A549 (cell line): ENCODE measurements at regions not wholly inside any gene's neighbourhood (a gene's known extent, or its start where the extent isn't known, plus 50 kb on each side); places are given as distances from the start of the nearest gene placed in this dataset.

Source experiments
- ATAC-seq, 2 experiments: fragments of 200-7000 bp in 1 of 2; fragments of >200 bp in 1 of 2; cut with Nextera tagmentation in 1 of 2; cut with Tn5 transposase in 1 of 2; 3 replicates each; pipeline versions ENCODE4 v1.8.0 to v1.9.1; 2018 to 2020; ENCODE audit warnings: mild to moderate bottlenecking in 1 of 2, moderate library complexity in 1 of 2
- CTCF ChIA-PET: fragments of 300-600 bp; sonication (Branson Sonifier 250); formaldehyde crosslinking; extraction: SDS; loops from one replicate; lab custom pipeline; 2021; ENCODE audit warnings: antibody characterized with exemption, inconsistent platforms; lab: Yijun Ruan, JAX
- POLR2A ChIA-PET: fragments of 350-600 bp; formaldehyde crosslinking; extraction: SDS; loops from one replicate; lab custom pipeline; 2021; ENCODE audit warnings: antibody characterized with exemption, inconsistent platforms; lab: Yijun Ruan, JAX
- DNase-seq, 2 experiments: peaks; one replicate each; pipeline versions ENCODE4 v3.0.0 to v3.0.0-alpha.2; 2011 to 2016; ENCODE audit warnings: low read depth in 1 of 2, low spot score in 1 of 2
- FAIRE-seq: peaks from 2 replicates; lab custom pipeline; 2011; peaks lifted over from hg19 to GRCh38; lab: Jason Lieb, UNC
- H3K27ac ChIP-seq, 2 experiments: fragments of >200 bp; sonication (Bioruptor Twin); formaldehyde crosslinking; 3 replicates each; pipeline ENCODE4 v1.5.1; 2016 to 2017
- H3K4me1 ChIP-seq: fragments of >200 bp; sonication (Bioruptor Twin); formaldehyde crosslinking; 3 replicates; pipeline ENCODE4 v1.6.1; 2016
- H3K4me2 ChIP-seq: fragments of >200 bp; sonication (Bioruptor Twin); formaldehyde crosslinking; 3 replicates; pipeline ENCODE4 v1.6.1; 2016
- H3K4me3 ChIP-seq: fragments of >200 bp; sonication (Bioruptor Twin); formaldehyde crosslinking; 3 replicates; pipeline ENCODE4 v1.5.1; 2016
- H3K9me3 ChIP-seq: fragments of >200 bp; sonication (Bioruptor Twin); formaldehyde crosslinking; 3 replicates; pipeline ENCODE4 v1.6.1; 2016
- ATOH8 ChIP-seq: fragments of 250-450 bp; sonication (Bioruptor Pico); IDR thresholded peaks from 2 replicates; pipeline ENCODE4 v1.5.0; 2020; ENCODE audit warnings: low read depth, mild to moderate bottlenecking, moderate library complexity
- BCL3 ChIP-seq: fragments of >200 bp; sonication (Bioruptor Twin); formaldehyde crosslinking; IDR thresholded peaks from 3 replicates; pipeline ENCODE4 v1.6.1; 2016
- CTCF ChIP-seq: fragments of >200 bp; sonication (Bioruptor Twin); formaldehyde crosslinking; IDR thresholded peaks from 3 replicates; pipeline ENCODE4 v1.5.1; 2016
- EHMT2 ChIP-seq: fragments of 200-600 bp; sonication (generic); IDR thresholded peaks from 2 replicates; pipeline ENCODE4 v1.6.1; 2016; ENCODE audit warnings: antibody characterized with exemption, low read depth, mild to moderate bottlenecking, moderate library complexity
- EP300 ChIP-seq, 2 experiments: fragments of >200 bp; sonication (Bioruptor Twin); formaldehyde crosslinking; IDR thresholded peaks; 2 replicates in 1 of 2; 3 replicates in 1 of 2; pipeline ENCODE4 v1.6.1; 2016 to 2017
- FOSB ChIP-seq: fragments of 250-450 bp; sonication (Bioruptor Pico); IDR thresholded peaks from 2 replicates; pipeline ENCODE4 v1.5.0; 2020; ENCODE audit warnings: mild to moderate bottlenecking, moderate library complexity
- FOXS1 ChIP-seq: fragments of 250-450 bp; sonication (Bioruptor Pico); IDR thresholded peaks from 2 replicates; pipeline ENCODE4 v1.5.0; 2020; ENCODE audit warnings: mild to moderate bottlenecking, moderate library complexity
- HES2 ChIP-seq: fragments of >200 bp; sonication (Bioruptor Twin); formaldehyde crosslinking; IDR thresholded peaks from 2 replicates; pipeline ENCODE4 v1.6.1; 2016
- HMGXB4 ChIP-seq: fragments of 250-450 bp; sonication (Bioruptor Pico); IDR thresholded peaks from 2 replicates; pipeline ENCODE4 v1.5.0; 2021; ENCODE audit warnings: mild to moderate bottlenecking, moderate library complexity, borderline replicate concordance
- HOXB13 ChIP-seq: fragments of 250-450 bp; sonication (Bioruptor Pico); IDR thresholded peaks from 2 replicates; pipeline ENCODE4 v1.5.0; 2020; ENCODE audit warnings: low read depth, mild to moderate bottlenecking, moderate library complexity
- HOXB5 ChIP-seq: fragments of 250-450 bp; sonication (Bioruptor Pico); IDR thresholded peaks from 2 replicates; pipeline ENCODE4 v1.5.0; 2020; ENCODE audit warnings: mild to moderate bottlenecking, moderate library complexity
- JUN ChIP-seq, 2 experiments: fragments of >200 bp; sonication (Bioruptor Twin); formaldehyde crosslinking; IDR thresholded peaks; 2 replicates in 1 of 2; 3 replicates in 1 of 2; pipeline ENCODE4 v1.6.1; 2016 to 2017
- MAFK ChIP-seq: fragments of 450-650 bp; IDR thresholded peaks from 2 replicates; pipeline ENCODE4 v1.6.1; 2014; ENCODE audit not compliant: partially characterized antibody
- MAZ ChIP-seq: fragments of 150-350 bp; IDR thresholded peaks from 2 replicates; pipeline ENCODE4 v1.6.1; 2014; ENCODE audit warnings: antibody characterized with exemption, low read depth, low read length, borderline replicate concordance
- MYC ChIP-seq: IDR thresholded peaks from 2 replicates; pipeline ENCODE4 v1.6.1; 2012; ENCODE audit warnings: mild to moderate bottlenecking, inconsistent platforms, low read length, improper control_type of control experiment, borderline replicate concordance
- POLR2AphosphoS2 ChIP-seq: conservative IDR thresholded peaks from 2 replicates; pipeline ENCODE4 v1.6.1; 2012; ENCODE audit warnings: low read length, improper control_type of control experiment, inconsistent platforms
- RAD21 ChIP-seq, 2 experiments: fragments of >200 bp in 1 of 2; sonication (Bioruptor Twin) in 1 of 2; formaldehyde crosslinking in 1 of 2; IDR thresholded peaks in 1 of 2; conservative IDR thresholded peaks in 1 of 2; 2 replicates in 1 of 2; 3 replicates in 1 of 2; pipeline ENCODE4 v1.6.1; 2012 to 2018; ENCODE audit warnings: inconsistent platforms in 1 of 2
- RARB ChIP-seq: fragments of 250-450 bp; sonication (Bioruptor Pico); IDR thresholded peaks from 2 replicates; pipeline ENCODE4 v1.8.0; 2021; ENCODE audit warnings: mild to moderate bottlenecking, moderate library complexity
- REST ChIP-seq: fragments of 200-600 bp; sonication (generic); IDR thresholded peaks from 2 replicates; pipeline ENCODE4 v1.6.1; 2016; ENCODE audit warnings: antibody characterized with exemption, mild to moderate bottlenecking, moderate library complexity
- SREBF2 ChIP-seq: fragments of 450-650 bp; IDR thresholded peaks from 2 replicates; pipeline ENCODE4 v1.6.1; 2014; ENCODE audit warnings: mild to moderate bottlenecking, moderate library complexity
- TFCP2L1 ChIP-seq: fragments of 250-450 bp; sonication (Bioruptor Pico); IDR thresholded peaks from 2 replicates; pipeline ENCODE4 v1.5.0; 2021; ENCODE audit warnings: mild to moderate bottlenecking
- ZFP36 ChIP-seq: fragments of 450-650 bp; IDR thresholded peaks from 2 replicates; pipeline ENCODE4 v1.6.1; 2014; ENCODE audit warnings: borderline replicate concordance; ENCODE audit not compliant: partially characterized antibody
- ZSCAN20 ChIP-seq: fragments of 250-450 bp; sonication (Bioruptor Pico); IDR thresholded peaks from 2 replicates; pipeline ENCODE4 v1.8.0; 2022; ENCODE audit warnings: mild to moderate bottlenecking, moderate library complexity
- WGBS: methylation state at CpG from one replicate; pipeline ENCODE4 v1.1.6; 2017; ENCODE audit errors: missing lambda C conversion rate; 5-methylcytosine and 5-hydroxymethylcytosine counted together

- ChIA-PET POLR2A (no interaction called here), CTCF (no interaction called here)
- TF ChIP-seq SREBF2 (no peak), POLR2AphosphoS2 (no peak), MAFK (no peak), JUN (IDR thresholded peaks at IDR 0.05) (no peak), MAZ (no peak), BCL3 (no peak), TFCP2L1 (CRISPR knock-in tag) (no peak), ATOH8 (CRISPR knock-in tag) (no peak), EP300 (IDR thresholded peaks at IDR 0.05) (no peak), ZFP36 (no peak), FOSB (CRISPR knock-in tag) (no peak), HMGXB4 (no peak)
- H3K4me1 ChIP-seq, result no peaks in the 10 kb centered on the region
- H3K9me3 ChIP-seq, result no peaks in the 10 kb centered on the region
- no peak overlapping the region for H3K4me3 ChIP-seq
- FAIRE-seq (no peak), DNase-seq (no peak), ATAC-seq (no peak)
- no peak overlapping the region for H3K27ac ChIP-seq
- H3K4me2 ChIP-seq, result no peak overlapping the region
These were observed 542.6 kb downstream of the CSNK1G3 start for GRCh38 chr5:124054564-124054963.

GRCh38 chr5:124053340-124053739 lies 541.4 kb downstream of the CSNK1G3 start:
- ChIA-PET POLR2A (no interaction called here), CTCF (no interaction called here)
- H3K4me1 ChIP-seq, result no peaks in the 10 kb centered on the region
- no peak overlapping the region for H3K27ac ChIP-seq
- FAIRE-seq, result no peak
- no peak for ATAC-seq
- WGBS, result 21% methylated on average over 2 of the region's 2 CpGs
- no peak overlapping the region for H3K4me2 ChIP-seq
- TF ChIP-seq CTCF (no peak), POLR2AphosphoS2 (no peak), RARB (CRISPR knock-in tag) (no peak), HOXB13 (CRISPR knock-in tag) (no peak)
- DNase-seq, result no peak
- H3K4me3 ChIP-seq, result no peak overlapping the region
- no peaks in the 10 kb centered on the region for H3K9me3 ChIP-seq

- FAIRE-seq, result no peak
- ChIA-PET CTCF (no interaction called here), POLR2A (no interaction called here)
- H3K27ac ChIP-seq, result no peak overlapping the region
- WGBS, result 43% methylated on average over 2 of the region's 2 CpGs
- H3K4me1 ChIP-seq, result no peaks in the 10 kb centered on the region
- H3K4me2 ChIP-seq, result no peak overlapping the region
- ATAC-seq, result no peak
- no peaks in the 10 kb centered on the region for H3K9me3 ChIP-seq
- no peak overlapping the region for H3K4me3 ChIP-seq
- DNase-seq, result no peak
- TF ChIP-seq HES2 (no peak), HOXB5 (CRISPR knock-in tag) (no peak), ATOH8 (CRISPR knock-in tag) (no peak), SREBF2 (no peak), RAD21 (conservative IDR thresholded peaks at IDR 0.05 in 1 of 2, IDR thresholded peaks at IDR 0.05 in 1 of 2) (no peak), ZSCAN20 (no peak), EP300 (IDR thresholded peaks at IDR 0.05) (no peak), REST (no peak), POLR2AphosphoS2 (no peak), MYC (no peak), RARB (CRISPR knock-in tag) (no peak), EHMT2 (no peak), FOXS1 (CRISPR knock-in tag) (no peak), MAFK (no peak), TFCP2L1 (CRISPR knock-in tag) (no peak)
These were observed 540.2 kb downstream of the CSNK1G3 start for GRCh38 chr5:124052201-124052600.
